Suppressor macrophage (primary cell): ENCODE measurements at regions not wholly inside any gene's neighbourhood (a gene's known extent, or its start where the extent isn't known, plus 50 kb on each side); places are given as distances from the start of the nearest gene placed in this dataset.
"Not testable (repeated sequence)": the region's sequence is repeated elsewhere in the genome, so short reads cannot be mapped to it uniquely, and the experiment has no call there.

ENCODE experiments used
- DNase-seq, 4 experiments: peaks; one replicate each; pipeline ENCODE4 v3.0.0-alpha.2; 2020 to 2022

GRCh38 chr21:19120591-19120990 is 717.0 kb upstream of the TMPRSS15 start:
- DNase-seq, result no peak

GRCh38 chr21:19122356-19122755 is 718.8 kb upstream of the TMPRSS15 start:
- DNase-seq, result no peak

- no peak for DNase-seq
These were observed 719.5 kb upstream of the TMPRSS15 start for GRCh38 chr21:19123053-19123452.

- no peak for DNase-seq
These were observed 719.9 kb upstream of the TMPRSS15 start for GRCh38 chr21:19123525-19123924.

- DNase-seq, result no peak
These were observed 721.1 kb upstream of the TMPRSS15 start for GRCh38 chr21:19124691-19125090.

- no peak for DNase-seq
These were observed 726.9 kb upstream of the TMPRSS15 start for GRCh38 chr21:19130379-19131028.

GRCh38 chr21:19141511-19141910 is 737.9 kb upstream of the TMPRSS15 start:
- DNase-seq, result no peak

- DNase-seq, result no peak
These were observed 742.2 kb upstream of the TMPRSS15 start for GRCh38 chr21:19145682-19146293.

GRCh38 chr21:19148056-19148455 is 744.5 kb upstream of the TMPRSS15 start:
- no peak for DNase-seq

- DNase-seq, result no peak
These were observed 768.0 kb upstream of the TMPRSS15 start for GRCh38 chr21:19171585-19171984.

- no peak for DNase-seq
These were observed 778.1 kb upstream of the TMPRSS15 start for GRCh38 chr21:19181604-19182140.

GRCh38 chr21:19197950-19198349 is 794.4 kb upstream of the TMPRSS15 start:
- no peak for DNase-seq

- no peak for DNase-seq
These were observed 795.2 kb upstream of the TMPRSS15 start for GRCh38 chr21:19198801-19199200.

GRCh38 chr21:19218163-19218562 is 814.6 kb upstream of the TMPRSS15 start:
- DNase-seq, result no peak

- no peak for DNase-seq
These were observed 820.5 kb upstream of the TMPRSS15 start for GRCh38 chr21:19224090-19224489.

GRCh38 chr21:19228226-19228625 is 824.6 kb upstream of the TMPRSS15 start:
- DNase-seq, result no peak

GRCh38 chr21:19233841-19234240 is 830.3 kb upstream of the TMPRSS15 start:
- DNase-seq, result not testable (repeated sequence)

- no peak for DNase-seq
These were observed 832.6 kb upstream of the TMPRSS15 start for GRCh38 chr21:19236209-19236608.

GRCh38 chr21:19237608-19238007 is 834.0 kb upstream of the TMPRSS15 start:
- no peak for DNase-seq

GRCh38 chr21:19239696-19240095 is 836.1 kb upstream of the TMPRSS15 start:
- no peak for DNase-seq

GRCh38 chr21:19244502-19245187 is 841.1 kb upstream of the TMPRSS15 start:
- DNase-seq, result no peak

- DNase-seq, result no peak
These were observed 841.6 kb upstream of the TMPRSS15 start for GRCh38 chr21:19245188-19245580.

GRCh38 chr21:19246018-19246417 is 842.4 kb upstream of the TMPRSS15 start:
- DNase-seq, result no peak
